Cardiac fibroblast (primary cell): ENCODE measurements at regions not wholly inside any gene's neighbourhood (a gene's known extent, or its start where the extent isn't known, plus 50 kb on each side); places are given as distances from the start of the nearest gene placed in this dataset.
"Not testable (repeated sequence)": the region's sequence is repeated elsewhere in the genome, so short reads cannot be mapped to it uniquely, and the experiment has no call there.

Experiments used
- DNase-seq, 2 donors: peaks; one replicate each; pipeline versions ENCODE4 v3.0.0 to v3.0.0-alpha.2; 2010; ENCODE audit warnings: low read depth in 2 of 2
- H3K4me3 ChIP-seq, 2 donors: replicated peaks in 1 of 2; 1 replicate in 1 of 2; 2 replicates in 1 of 2; pipeline ENCODE4 v1.5.1; 2011; ENCODE audit warnings: low read depth in 2 of 2, low read length in 2 of 2, mild to moderate bottlenecking in 2 of 2, moderate library complexity in 1 of 2
- TF ChIP-seq, protein P1 (sequence below): IDR thresholded peaks from one replicate; pipeline ENCODE4 v1.5.1; 2011; ENCODE audit warnings: low read depth, mild to moderate bottlenecking, low read length, inconsistent platforms

DNA sequence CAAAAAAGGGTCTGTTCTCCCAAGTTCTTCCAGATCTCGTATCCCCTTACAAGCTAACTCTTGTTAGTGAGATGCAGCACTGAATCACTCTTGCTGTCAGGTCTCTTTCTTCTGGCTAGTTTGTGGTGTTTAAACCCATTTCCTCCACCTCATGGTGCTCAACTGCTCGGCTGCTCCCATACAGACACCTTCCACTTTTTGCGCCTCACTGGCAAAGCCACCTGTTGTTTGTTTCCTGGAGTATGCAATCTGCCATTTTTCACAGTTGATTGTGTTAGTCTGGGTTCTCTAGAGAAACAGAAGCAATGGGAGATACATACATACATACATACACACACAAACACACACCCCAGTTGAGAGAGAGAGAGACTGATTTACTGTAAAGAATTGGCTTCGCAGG, 124.4 kb upstream of the SP8 start:
- DNase-seq: no peak
- H3K4me3 ChIP-seq: no peak overlapping the region
- TF ChIP-seq, protein P1, sequence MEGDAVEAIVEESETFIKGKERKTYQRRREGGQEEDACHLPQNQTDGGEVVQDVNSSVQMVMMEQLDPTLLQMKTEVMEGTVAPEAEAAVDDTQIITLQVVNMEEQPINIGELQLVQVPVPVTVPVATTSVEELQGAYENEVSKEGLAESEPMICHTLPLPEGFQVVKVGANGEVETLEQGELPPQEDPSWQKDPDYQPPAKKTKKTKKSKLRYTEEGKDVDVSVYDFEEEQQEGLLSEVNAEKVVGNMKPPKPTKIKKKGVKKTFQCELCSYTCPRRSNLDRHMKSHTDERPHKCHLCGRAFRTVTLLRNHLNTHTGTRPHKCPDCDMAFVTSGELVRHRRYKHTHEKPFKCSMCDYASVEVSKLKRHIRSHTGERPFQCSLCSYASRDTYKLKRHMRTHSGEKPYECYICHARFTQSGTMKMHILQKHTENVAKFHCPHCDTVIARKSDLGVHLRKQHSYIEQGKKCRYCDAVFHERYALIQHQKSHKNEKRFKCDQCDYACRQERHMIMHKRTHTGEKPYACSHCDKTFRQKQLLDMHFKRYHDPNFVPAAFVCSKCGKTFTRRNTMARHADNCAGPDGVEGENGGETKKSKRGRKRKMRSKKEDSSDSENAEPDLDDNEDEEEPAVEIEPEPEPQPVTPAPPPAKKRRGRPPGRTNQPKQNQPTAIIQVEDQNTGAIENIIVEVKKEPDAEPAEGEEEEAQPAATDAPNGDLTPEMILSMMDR: no peak

- DNase-seq: no peak
- TF ChIP-seq, protein P1: no peak
- no peak overlapping the region for H3K4me3 ChIP-seq
Observed at GRCh38 chr7:20913853-20914252, 127.2 kb upstream of the SP8 start.

DNA sequence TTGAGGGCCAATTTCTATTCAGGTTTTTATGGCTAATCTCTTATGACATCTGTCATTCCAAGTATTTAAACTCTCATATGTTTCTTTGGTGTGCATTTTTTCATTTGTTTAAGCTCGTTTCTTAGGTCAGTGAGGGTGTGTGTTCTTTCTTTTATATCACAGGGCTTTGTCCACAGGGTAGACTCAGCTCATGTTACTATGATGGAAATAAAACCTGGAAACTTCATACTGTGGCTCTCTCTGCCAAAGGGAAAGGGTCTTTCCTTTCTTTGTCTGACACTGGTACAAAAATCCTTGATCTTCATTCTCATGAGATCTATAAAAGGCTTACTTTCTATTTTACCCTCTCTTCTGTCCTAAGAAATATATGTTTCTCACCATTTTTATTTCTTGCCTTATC, 129.6 kb upstream of the SP8 start:
- TF ChIP-seq, protein P1: no peak
- H3K4me3 ChIP-seq: no peak overlapping the region
- no peak for DNase-seq

- no peak overlapping the region for H3K4me3 ChIP-seq
- TF ChIP-seq, protein P1: no peak
- no peak for DNase-seq
Observed at GRCh38 chr7:20917603-20918002, 130.9 kb upstream of the SP8 start.

DNA sequence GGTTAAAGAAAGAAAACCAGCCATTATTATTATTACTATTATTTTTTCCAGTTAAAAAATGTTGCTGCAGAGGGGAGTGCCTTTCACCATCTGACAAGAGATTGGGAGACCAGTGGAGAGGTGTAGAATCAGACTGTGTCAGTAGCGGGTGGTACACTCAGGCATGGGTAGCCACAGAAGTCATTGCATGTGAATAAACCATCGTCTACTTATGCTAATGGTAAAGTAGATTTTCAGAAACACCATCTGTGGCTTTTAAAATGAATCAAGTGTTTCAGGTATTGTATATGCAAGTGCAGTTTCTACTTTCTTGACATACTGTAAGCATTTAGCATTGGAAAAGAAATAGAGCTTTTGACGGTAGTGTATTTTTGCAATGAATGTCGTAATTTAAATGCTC, 131.5 kb upstream of the SP8 start:
- TF ChIP-seq, protein P1: no peak
- H3K4me3 ChIP-seq: no peak overlapping the region
- DNase-seq: no peak

DNA sequence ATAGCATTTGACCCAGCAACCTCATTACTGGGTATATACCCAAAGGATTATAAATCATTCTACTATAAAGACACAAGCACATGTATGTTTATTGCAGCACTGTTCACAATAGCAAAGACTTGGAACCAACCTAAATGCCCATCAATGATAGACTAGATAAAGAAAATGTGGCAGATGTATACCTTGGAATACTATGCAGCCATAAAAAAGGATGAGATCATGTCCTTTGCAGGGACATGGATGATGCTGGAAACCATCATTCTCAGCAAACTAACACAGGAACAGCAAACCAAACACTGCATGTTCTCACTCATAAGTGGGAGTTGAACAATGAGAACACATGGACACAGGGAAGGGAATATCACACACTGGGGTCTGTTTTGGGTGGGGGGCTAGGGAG, 140.5 kb upstream of the SP8 start:
- not testable (repeated sequence) for H3K4me3 ChIP-seq, DNase-seq

DNA sequence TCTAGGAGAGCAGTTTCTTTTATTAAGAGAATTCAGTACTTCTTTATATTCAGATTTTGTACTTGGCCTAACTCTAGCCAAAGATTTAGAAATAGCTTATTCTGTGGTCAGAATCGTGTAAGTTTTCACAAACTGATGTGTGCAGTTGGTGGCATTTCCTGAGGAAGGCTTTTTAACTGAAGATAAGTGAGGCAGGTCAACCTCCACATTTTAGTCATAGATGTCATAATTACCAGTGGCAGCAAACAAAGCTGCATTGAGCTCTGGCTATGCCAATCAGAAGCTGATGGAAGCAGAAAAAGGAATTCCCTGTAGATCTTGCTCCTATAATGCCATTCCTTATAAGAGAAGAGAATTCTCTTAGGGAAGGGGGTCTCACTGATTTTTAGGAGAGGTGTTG, 141.3 kb upstream of the SP8 start:
- no peak for DNase-seq
- TF ChIP-seq, protein P1: no peak

GRCh38 chr7:20929199-20929598, 142.5 kb upstream of the SP8 start:
- TF ChIP-seq, protein P1: no peak
- no peak for DNase-seq
- H3K4me3 ChIP-seq: no peak overlapping the region

More for the DNA sequence above, 141.3 kb upstream of the SP8 start:
- no peak overlapping the region for H3K4me3 ChIP-seq
